GM18867 (cell line): ENCODE measurements at regions not wholly inside any gene's neighbourhood (a gene's known extent, or its start where the extent isn't known, plus 50 kb on each side); places are given as distances from the start of the nearest gene placed in this dataset.

Experiments used
- ATAC-seq: cut with Tn5 transposase; IDR thresholded peaks from one replicate; pipeline ENCODE4 v1.9.1; 2021; ENCODE audit warnings: mild to moderate bottlenecking, moderate library complexity; ENCODE audit not compliant: unreplicated experiment

DNA sequence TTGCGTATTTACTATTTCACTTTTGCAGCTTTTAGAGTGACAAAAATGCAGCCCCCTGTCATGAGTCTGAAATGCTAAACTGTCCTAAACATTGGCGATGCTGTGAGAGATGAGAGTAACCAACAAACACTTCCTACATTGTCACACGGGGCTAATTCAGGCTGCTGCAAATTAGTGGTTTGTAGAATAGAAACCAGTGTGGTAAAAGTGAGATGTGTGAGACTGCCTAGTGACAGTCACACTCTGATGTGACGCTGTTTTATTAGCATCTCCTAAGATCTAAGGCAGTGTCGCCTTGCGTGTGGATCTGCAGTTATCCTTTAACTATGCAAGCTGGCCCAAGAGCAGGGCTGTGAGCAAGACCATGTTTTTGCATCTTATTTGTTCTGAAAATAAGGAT is 800.2 kb upstream of the TENM3 start:
- peak; percentile 82 for ATAC-seq

GRCh38 chr4:181465826-181466225 is 777.4 kb upstream of the TENM3 start:
- no peak for ATAC-seq

GRCh38 chr4:181468451-181468850 is 774.8 kb upstream of the TENM3 start:
- no peak for ATAC-seq

DNA sequence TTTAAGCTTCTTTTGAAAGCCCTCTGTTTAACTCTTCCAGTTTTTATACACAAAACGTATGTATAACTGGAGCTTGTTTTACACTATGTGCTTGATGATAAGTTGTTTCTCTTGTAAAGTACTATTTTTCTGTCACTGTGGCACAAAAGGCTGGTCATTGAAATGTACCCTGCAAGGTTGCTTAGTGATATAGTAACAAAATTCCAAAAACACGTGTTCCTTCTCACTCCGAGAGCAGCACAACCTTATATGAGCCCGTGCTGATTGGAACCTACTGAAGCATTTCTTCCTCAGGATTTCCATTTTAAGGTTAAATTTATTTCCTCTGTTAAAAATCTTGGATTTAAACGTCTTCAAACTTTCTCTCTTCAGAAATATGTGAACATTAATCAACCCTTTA is 772.9 kb upstream of the TENM3 start:
- ATAC-seq, result no peak

DNA sequence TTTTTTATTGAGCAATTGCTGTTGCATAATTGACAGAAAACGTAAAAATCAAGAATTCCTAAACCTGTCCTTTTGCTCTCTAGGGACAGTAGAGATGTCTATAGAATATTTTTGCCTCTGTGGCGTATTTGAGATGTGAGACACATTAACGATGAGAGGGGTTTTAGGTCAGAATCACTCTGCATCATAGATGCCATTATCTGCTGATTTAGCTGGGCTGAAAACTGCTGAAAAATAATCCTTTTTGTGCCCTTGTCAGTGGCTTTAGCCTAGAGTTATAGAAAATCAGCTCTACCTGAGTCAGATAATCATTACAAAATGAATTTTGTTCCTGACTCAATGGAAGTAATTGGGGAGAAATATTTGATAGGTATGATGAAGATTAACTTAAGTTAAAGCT is 767.8 kb upstream of the TENM3 start:
- no peak for ATAC-seq

DNA sequence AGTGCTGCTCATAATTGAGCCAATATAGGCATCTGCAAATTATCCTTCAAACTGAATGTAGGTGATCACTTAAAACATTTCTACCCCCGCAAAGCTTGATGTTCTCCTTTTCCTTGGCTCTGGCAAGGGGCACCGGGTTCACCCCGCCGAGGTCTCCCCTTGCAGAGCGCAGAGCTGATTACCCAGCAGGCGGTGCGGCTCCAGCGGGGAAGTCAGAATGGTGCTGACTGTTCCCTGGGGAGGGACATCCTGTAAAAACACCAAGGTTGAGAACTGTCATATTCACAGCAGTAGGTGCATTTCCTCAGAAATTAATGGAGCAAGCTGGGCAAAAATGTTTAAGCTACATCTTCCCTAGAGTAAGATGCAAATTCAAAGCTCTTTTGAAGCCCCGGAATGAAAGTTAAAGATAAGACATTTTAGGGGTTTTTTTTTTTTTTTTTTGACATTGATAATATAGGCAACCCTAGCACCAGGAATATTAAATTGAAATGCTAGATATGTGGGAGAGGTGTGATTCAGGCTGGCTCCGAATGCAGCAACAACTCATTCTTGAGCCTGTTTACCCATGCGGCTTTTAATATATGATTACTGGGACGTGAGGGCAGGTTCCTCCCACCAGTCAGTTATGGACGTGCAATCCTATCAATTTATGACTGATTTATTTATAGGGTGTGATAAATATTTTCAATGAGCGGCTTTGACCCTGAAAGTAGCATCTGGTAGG is 767.3 kb upstream of the TENM3 start:
- no peak for ATAC-seq

GRCh38 chr4:181476508-181476890 is 766.7 kb upstream of the TENM3 start:
- ATAC-seq, result no peak

DNA sequence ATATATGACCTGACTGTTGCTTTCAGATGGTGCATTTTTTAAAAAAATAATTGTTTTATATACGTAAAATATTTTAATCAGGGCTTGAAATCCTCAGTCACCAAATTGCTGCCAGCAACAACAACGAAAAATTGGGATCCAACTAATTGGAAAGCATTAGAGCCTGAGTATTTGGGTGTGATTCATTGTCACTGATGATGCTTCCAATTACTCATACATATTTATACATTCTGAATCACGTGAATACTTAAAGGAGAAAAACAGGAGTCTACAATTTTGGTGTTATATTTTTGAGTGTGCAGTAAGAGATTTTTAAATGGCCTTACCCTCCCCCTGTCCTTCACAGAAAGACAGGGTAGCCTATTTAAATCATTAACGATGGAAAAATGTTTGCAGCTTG is 765.6 kb upstream of the TENM3 start:
- ATAC-seq, result no peak

GRCh38 chr4:181478656-181479055 is 764.5 kb upstream of the TENM3 start:
- no peak for ATAC-seq

DNA sequence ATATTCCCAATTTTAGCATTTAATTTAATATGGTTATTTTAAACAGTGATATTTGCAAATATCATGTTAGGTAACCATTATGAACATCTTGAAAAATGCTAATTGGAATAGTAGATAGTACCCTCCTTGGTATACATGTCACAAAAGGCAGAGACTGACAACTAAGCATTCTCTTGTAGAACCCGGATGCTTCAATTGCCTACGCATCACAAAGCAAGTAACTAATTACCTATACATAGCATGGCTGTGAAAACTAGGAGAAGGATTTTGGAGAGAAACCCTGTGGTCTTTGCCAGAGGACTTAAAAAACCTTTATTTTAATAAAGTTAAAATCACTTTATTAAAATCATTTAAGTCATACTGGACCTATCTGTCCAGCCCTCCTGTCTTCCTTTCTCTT is 764.1 kb upstream of the TENM3 start:
- ATAC-seq, result no peak

- no peak for ATAC-seq
These were observed 758.8 kb upstream of the TENM3 start for GRCh38 chr4:181484396-181484795.

- no peak for ATAC-seq
These were observed 754.3 kb upstream of the TENM3 start for GRCh38 chr4:181488926-181489325.

GRCh38 chr4:181498148-181498547 is 745.1 kb upstream of the TENM3 start:
- no peak for ATAC-seq

GRCh38 chr4:181502611-181503010 is 740.6 kb upstream of the TENM3 start:
- ATAC-seq, result no peak

DNA sequence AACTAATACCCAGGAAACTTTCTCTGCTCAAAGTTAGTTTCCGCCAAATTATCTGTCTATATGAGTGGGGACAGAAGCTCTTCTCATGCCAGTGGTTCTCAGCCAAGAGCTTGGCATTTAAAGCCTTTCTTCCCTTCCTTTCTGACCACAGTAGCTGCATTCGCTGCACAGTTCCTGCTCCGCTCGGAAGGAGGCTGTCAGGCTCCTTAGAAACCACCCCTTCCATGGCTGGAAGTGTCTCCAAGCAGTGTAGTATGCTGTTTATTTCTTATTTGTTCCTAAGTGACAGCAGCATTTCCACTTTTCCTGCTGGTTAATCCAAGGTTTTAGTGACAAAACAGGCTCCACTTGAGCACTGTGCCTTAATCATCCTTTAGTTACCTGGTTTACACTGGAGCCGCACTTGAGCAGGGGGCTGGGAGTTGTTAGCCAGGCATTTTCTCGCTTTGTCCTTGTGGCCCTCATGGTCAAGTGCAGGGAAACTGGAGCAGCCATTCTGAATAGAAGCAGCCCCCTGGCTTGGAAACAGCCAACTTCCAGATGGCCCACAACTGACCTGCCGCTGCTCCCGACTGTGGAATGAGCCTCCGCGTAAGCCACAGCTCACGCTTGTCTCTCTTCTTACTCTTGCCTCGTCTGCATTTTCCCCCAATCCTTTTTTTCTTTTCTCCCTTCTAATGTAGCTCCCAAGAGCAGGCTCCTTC is 739.4 kb upstream of the TENM3 start:
- no peak for ATAC-seq

- no peak for ATAC-seq
These were observed 738.3 kb upstream of the TENM3 start for GRCh38 chr4:181504924-181505323.

GRCh38 chr4:181507180-181507835 is 735.9 kb upstream of the TENM3 start:
- ATAC-seq, result no peak

DNA sequence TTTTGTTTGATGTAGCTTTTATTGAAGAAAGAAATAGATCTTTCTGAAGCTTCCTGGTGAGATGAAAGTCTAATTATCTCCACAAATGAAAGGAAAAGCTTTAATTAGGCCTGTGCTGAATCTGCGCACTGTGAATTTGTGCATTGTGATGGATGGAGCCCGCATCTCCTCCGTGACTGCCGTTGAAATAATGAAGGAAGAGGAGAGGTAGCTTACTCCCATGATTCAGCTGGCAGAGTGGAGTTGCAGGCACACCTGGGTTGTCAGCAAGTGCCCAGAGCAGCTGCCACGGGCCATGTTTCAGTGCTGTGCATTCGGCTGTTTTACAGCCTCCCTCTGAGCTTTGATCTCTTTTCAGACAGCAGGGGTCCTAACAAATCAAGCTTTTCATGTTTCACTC is 735.3 kb upstream of the TENM3 start:
- ATAC-seq, result no peak

DNA sequence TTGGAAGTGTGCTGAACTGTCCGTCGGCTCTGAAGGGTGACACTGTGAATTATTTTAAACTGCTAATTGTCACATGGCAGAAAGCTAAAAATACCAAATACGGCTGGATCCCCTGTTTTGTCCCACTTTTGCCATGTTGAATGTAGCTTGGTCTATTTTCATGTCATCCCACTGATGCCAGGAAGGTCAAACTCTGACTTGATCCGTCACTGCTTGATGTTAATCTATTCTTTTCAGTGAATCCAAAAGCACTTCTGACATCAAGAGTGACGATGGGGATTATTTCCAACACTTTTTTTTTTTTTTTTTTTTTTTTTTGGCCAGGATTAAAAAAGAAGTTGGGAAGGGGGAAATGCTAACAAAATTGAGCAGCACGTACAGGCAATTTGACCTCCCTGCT is 734.6 kb upstream of the TENM3 start:
- ATAC-seq, result no peak

DNA sequence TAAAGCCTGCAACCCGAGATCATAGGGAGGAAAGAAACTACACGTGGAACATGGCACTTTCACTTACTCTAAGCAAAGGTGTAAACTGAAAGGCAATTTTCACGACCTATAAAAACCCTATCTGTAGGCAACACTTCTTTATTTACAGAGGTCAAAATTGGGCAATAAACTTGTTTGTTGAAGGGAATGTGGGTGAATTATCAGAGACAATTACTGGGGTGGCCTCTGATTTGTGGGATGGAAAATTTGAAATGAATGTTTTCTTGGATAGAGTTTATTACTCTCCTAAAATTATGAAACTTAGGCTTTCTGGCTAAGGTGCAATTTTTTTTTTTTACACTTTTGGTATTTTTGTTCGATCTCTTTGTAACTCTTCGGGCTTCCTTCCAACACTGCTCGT is 734.1 kb upstream of the TENM3 start:
- no peak for ATAC-seq

- ATAC-seq, result no peak
These were observed 725.7 kb upstream of the TENM3 start for GRCh38 chr4:181517491-181517890.

DNA sequence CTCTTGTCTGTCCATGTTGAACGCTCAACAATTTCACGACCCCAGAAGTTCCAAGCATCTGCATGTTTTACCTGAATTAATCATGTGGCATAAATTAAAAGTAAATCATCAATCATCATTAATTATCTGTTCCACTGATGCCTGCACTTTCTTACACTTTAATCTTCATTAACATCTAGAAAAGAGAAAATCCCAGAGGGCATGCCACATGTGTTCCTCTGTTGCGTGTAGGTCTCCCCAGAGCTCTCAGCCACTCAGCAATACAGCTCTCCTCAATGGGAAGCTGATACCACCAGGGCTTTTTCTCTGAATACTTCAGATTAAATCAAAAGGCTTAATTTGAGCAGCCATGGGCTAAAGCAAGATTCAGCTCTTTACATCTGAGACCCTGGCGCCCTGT is 722.4 kb upstream of the TENM3 start:
- no peak for ATAC-seq
